Hippocampal formation (tissue), 2 donors: ENCODE measurements at regions not wholly inside any gene's neighbourhood (a gene's known extent, or its start where the extent isn't known, plus 50 kb on each side); places are given as distances from the start of the nearest gene placed in this dataset.

ENCODE experiments used
- DNase-seq, 2 donors: peaks; one replicate each; lab custom pipeline; 2025; lab: John Stamatoyannopoulos, UW

DNA sequence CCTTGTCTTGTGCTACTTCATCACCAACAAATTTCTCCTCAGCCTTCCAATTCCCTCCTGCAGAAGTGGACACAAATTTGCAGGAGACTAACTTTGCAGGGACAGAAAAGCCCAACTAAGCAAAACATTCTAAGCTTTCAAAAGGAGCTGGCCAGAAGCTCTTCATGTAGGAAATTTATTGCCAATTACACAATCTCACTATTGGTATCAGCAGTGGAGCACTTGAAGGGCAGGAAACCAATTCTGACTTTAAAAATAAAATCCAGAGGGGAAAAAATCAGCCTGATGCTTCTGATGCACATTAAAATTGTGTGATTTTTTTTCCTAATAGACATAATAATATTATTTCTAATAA lies 193.3 kb downstream of the LY86 start:
- DNase-seq = no peak

DNA sequence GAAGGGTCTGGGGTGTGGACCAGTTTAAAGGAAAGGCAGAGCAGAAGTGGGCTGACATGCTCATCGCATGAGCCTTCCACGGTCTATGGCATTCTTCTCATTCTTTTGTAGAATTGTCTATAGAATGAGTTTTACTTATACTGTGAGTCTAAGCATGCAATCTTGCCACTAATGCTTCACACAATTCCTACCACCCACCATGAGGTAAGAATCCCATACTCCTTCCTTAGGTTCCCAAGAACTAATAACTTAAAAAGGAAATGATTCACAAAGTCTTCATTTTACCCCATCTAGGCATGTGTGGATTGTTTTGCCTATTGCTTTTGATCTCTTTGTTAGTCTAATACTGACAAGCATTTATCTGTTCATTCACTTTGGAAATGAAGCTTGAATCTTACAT lies 195.2 kb downstream of the LY86 start:
- DNase-seq = no peak

DNA sequence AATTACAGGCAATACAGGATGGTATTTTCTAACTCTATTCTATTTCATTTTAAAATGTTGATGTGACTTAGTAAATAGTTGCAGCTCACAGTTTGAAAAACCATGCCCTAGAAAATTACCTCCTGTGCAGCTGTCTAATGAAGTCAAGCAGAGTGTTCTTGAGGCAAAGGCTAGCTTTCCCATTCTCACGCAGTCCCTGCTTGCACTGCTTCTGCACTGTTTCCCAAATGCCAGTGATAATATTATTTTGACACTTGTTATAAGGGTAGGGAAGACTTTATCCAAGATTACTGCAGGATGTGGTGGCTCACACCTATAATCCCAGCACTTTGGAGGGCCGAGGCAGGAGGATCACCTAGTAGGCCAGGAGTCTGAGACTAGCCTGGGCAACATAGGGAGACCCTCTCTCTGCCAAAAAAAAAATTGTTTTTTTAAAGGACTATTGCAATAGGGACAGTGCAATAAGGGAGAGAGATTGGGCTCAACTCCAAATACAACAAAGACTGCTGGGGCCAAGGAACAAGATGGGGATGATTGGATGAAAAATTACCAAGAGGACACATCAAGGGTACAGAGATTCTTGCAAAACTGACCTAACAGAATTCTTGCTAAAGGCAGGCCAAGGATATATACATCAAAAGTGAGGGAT lies 196.1 kb downstream of the LY86 start:
- no peak for DNase-seq

GRCh38 chr6:6785163-6785521 lies 196.6 kb downstream of the LY86 start:
- DNase-seq = no peak

DNA sequence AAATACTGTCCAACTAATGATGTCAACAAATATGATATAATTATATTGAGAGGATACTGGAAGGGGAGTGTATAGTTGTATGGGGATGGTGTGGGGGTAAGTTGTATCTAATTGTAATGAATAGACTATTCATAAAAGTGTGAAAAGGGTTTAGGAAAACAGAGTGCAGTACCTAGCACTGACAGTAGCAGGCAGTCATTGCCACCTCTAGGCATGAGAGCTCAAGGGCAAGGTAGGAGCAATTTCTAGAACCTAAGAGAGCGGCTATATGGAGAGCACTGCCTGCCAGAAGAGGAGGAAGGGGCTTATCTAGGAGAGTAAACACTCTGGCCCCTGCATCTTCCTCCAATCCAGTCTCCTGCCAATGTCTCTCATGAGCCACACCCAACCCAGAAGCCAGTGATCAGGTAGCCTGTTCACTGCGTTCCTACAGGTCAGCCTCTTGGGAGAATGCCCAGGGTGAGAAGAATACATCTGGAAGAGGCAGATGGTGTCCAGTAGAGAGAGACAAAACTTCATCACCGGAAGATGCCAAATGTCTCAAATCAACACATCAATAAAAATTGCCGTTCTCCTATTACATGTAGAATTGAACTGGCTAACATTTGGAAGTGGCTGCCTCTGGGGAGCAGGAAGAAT lies 200.0 kb downstream of the LY86 start:
- no peak for DNase-seq

DNA sequence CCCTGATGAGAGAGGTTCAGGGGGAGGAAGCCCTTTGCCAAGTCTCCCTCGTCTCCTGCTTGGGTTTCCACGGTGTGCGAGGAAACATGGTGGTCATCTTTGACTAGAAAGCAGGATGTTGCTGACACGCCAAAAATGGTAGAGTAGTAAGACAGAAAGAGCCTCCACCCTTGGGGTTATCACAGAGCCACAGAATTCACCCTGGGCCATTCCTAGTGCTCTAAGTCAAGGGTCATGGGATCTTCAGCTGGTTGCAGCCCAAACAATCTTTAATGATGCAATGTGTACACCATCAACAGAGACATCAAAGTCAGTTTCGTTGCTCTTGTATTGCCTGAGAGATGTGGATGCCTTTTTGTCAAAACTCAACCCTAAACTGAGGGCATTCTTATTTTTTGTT lies 201.9 kb downstream of the LY86 start:
- DNase-seq = no peak

DNA sequence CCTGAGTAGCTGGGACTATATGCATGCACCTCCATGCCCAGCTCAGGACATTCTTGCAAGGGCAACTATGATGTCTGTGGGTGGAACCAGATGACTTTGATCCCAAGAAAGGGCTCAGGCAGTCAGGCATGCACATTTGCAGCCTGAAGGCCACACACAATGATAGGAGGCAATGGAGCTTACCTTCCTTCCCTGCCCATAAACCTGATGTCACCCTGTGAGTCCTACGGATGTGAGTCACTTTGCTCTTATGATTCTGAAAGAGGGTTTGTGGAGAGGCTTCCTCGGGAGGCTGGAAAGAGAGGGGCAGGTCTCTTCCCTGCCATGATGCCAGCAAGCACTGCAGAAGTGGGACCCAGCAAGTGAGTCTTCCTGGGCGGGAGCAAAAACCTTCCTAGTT lies 202.4 kb downstream of the LY86 start:
- DNase-seq = no peak

DNA sequence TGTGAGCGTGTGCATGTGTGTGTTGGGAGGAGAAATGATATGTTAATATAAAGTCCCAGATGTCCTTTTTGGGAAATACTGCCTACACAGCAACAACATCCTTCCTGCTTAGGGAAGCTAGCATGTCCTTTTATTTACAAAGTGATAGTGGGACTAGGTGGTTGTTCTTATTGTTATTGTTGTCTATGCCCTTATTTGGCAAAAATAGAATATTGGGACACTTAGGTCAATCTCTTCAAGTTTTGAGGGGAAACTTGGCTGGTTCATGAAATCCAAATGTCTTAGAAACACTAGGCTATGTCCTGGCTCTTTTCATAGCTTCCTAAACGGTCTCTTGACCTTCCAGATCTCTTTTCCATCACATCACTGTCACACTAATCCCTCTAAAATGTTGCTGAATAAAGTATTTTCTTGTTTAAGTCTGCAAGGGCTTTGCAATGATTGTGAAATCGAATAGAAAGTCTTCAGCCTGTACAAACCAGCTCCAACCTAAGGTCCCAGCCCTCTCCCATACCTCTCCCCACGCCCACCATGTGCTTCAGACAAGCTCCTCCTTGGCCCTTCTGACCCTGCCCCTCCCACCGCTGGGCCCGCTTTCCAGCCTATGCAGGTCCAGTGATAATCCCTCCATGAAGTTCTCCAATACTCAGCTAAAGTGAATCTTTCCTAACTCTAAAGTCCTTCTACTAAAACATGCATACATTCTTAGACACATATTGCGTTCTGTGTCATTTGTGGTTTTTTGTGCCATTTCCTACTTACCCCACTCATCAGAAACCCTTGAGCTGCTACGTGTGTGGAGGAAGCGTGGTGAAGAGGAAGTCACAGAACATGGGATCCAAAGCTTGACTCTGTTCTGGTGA lies 205.1 kb downstream of the LY86 start:
- DNase-seq = no peak

DNA sequence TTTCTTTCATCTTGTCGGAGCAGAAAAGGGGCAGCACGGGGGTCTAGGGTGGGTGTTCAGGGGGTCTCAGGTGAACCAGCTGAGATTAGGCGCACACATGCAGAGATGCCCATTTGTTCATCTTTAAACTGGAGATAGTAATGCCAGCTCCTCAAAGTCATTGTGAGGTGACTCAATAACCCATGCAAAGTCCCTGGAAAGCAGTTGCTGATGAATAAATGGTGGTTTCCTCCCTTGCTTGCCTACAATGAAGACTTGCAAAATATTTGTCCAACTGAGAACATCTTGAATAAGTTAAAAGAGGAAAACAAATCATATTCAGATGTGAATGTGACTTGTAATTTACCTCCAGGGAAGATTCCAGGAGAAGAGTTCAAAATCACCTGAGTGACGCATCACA lies 206.9 kb downstream of the LY86 start:
- DNase-seq = no peak

DNA sequence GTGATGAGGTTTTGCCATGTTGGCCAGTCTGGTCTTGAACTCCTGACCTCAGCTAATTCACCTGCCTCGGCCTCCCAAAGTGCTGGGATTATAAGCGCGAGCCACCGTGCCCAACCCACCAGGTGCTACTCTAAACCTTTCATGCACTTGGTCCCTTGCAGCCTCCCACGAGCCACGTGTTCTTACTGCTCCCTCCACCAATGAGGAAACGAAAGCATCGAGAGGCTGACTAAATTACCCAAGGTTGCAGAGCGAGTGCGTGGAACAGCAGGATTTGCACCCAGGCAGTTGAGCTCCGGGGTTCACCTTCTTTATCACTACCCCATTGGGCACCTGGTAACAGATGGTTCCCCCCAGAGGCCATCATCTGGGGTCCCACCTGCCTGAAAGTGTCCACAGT lies 208.3 kb downstream of the LY86 start:
- DNase-seq = no peak

DNA sequence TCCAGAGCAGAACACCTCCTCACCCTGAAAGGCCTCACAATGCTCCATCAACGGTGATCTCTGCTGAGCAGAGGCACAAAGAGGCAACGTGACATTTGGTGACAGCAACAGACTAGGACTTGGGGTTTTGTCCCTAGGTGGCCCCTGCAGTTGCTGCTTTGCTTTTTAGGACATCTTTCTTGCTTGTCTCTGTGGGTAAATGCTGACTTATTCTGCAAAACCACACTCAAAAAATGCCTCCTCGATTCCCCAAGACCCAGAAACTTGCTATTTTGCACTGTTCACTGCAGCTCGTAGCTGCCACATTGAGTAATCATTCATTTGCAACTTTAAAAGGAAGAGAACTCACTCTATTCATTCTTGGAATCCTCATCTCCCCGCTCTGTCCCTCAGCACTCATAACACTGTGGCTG lies 209.9 kb downstream of the LY86 start:
- no peak for DNase-seq

- no peak for DNase-seq
Measured at GRCh38 chr6:6801005-6801335, 212.4 kb downstream of the LY86 start.

- DNase-seq = no peak
Measured at GRCh38 chr6:6801635-6802218, 213.2 kb downstream of the LY86 start.

DNA sequence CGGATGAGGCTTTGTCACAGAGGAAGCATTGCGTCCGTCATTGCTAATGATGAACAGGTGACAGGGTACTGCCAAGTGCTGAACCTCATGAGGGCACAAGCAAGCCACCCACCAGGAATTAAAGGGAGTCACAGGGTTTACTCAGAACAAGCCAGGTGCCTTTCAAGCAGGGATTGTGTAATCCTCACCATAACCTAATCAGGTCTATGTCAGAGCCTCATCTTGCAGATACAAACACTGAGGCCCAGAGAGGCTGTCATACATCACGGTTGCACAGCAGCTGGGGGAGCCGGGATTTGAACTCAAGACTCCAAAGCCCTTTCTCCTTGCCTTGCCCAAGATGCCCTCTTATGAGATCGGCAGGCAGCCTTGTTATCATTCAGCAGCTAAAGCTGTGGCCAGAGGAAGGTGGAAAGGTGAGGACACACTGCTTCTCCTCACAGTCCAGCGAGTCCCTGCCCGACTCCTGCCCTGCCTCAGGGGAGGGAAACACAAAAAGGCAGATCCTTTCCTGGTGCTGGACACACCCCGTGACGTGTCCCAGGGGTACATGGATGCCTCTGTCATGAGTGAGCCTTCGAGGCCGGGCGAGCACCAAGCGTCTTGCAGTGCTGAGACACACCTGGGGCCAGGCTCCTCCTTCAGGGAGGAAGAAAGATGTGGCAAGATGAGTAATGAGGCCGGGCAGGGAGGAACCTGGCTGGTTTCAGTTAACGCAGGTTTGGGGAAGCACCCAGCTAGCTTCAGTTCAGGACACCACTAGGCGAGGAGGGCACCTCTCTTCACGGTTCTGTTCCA lies 214.9 kb downstream of the LY86 start:
- no peak for DNase-seq

DNA sequence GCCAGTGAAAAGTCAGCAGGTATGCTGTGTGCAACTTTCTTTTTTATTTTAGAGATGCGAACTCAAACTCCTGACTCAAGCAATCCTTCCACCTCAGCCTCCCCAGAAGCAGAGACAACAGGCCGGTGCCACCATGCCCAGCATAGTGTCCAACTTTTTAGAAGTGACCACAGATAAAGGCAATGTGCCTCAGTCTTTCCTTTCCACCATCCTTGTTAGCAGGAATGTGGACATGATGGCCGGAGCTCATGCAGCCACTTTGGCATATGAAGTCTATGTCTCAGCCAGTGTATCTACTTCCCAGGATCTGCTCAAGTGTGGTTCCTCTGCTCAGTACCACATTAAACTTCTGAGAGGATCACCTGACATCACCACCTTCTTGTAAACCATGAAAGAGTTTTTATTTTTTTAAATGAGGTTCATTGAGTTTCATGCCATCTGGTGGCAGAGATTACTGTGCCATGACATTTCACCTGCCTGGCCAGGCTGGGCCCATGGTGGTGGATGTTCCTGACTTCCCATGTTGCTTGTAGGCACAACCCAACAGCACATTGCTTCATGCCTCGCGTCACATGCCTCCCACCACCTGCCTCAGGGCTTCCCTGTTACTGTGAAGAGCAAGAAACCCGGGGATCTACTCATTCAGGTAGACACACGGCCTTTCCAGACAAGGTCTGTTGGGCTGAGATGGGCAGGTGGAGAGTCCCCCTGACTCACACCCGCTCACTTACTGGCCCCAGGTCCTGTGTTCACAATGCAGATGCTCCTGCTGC lies 216.5 kb downstream of the LY86 start:
- no peak for DNase-seq

GRCh38 chr6:6806844-6807518 lies 218.5 kb downstream of the LY86 start:
- peak in 1 of 2 donors; percentile 31 for DNase-seq

- DNase-seq = no peak
Measured at GRCh38 chr6:6808343-6808742, 219.8 kb downstream of the LY86 start.

GRCh38 chr6:6808915-6809314 lies 220.4 kb downstream of the LY86 start:
- no peak for DNase-seq

DNA sequence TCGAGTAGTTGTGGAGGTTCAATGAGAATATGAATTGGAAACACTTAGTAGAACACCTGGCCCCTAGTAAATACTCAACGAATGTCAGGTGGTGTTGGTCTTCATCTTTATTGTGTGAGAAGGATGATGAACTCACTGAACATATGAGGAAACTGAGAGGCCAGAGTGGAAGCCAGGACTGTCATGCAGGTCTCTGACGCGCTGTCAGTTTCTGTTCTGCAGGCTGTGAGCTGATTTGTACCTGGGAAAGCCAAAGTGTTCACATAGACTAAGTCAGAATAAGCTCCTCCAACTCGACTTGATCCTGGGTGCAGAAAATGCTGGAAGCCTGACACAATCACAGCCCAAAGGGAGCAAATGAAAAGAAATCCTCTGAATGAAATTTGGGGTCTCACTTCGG lies 222.2 kb downstream of the LY86 start:
- no peak for DNase-seq

DNA sequence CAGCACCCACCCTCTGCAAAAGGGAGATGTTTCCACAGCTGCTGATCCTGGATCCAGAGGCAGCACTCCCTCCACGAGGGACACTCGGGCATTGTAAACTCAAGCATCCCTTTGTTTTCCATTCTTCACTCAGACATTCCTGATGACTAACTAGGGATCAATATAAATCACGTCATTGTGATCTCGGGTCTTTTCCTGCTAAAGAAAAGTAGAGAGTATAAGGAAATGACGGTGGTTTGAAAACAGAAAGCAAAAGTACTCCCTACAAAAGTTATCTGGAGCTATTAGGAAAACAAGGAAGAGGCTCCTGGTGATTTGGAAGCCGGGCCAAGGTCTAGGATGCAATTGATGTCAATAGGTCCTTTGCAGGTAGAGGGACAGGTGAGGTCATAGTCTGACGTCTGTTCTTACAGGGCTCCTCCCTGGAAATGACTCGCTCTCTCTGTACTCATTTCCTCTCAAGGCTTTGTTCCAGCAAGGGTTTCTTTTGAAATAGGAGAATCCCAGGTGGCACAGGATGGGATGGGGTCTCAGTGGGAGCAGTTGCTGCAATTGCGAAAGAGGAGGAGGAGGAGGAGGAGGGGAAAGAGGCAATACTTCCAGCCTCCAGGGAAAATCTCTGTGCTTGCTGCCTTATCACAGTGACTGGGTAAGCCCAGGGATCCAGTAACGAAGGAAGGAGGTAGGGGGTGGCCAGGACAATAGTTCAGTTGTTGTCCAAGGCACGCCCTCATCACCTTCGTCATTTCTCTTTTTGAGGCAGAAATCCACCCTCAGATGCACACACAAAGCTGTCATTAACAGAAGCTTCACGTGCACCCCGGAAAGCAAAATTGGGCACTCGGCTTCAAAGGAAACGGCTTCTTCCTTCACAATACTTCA lies 222.8 kb downstream of the LY86 start:
- no peak for DNase-seq
